ENCODE measurements at regions not wholly inside any gene's neighbourhood (a gene's known extent, or its start where the extent isn't known, plus 50 kb on each side); places are given as distances from the start of the nearest gene placed in this dataset.

DNA sequence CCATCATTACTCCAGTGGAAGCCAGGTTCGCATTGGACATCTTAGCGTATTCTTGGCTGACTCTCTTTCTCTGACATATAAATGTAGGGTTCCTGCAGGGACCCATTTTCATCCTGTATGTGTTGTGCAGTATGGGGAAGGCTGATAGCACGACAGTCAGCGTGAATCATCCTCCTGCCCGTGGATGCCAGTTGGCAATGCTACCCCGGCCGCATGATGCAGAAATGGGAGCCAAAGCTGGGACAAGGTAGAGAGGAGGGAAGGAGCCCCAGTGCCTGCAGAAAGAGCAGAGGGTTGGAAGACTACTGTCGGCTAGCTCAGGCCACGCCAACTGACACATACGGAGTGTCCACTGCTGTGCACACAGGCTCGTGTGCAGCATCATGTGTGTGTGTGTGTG, 251.6 kb downstream of the SKAP2 start:
- DNase-seq: no peak

- DNase-seq: no peak
Observed at GRCh38 chr7:26614503-26614902, 249.9 kb downstream of the SKAP2 start.

- DNase-seq: no peak
Observed at GRCh38 chr7:26616235-26616634, 248.2 kb downstream of the SKAP2 start.

GRCh38 chr7:26617066-26617465, 247.3 kb downstream of the SKAP2 start:
- no peak for DNase-seq
